GM10248 (cell line): ENCODE measurements at regions not wholly inside any gene's neighbourhood (a gene's known extent, or its start where the extent isn't known, plus 50 kb on each side); places are given as distances from the start of the nearest gene placed in this dataset.

Source experiments
- CTCF ChIA-PET: fragments of 300-600 bp; sonication (Branson Sonifier 250); formaldehyde crosslinking; extraction: SDS; loops from one replicate; lab custom pipeline; 2021; ENCODE audit warnings: antibody characterized with exemption; lab: Yijun Ruan, JAX
- POLR2A ChIA-PET: fragments of 350-650 bp; sonication (Branson Sonifier 250); formaldehyde crosslinking; extraction: SDS; loops from one replicate; lab custom pipeline; 2020; ENCODE audit warnings: antibody characterized with exemption; lab: Yijun Ruan, JAX
- DNase-seq: peaks from one replicate; pipeline ENCODE4 v3.0.0; 2012; ENCODE audit errors: extremely low spot score
- CTCF ChIP-seq: IDR thresholded peaks from 2 replicates; pipeline ENCODE4 v1.5.1; 2012; ENCODE audit warnings: mild to moderate bottlenecking, low read depth; ENCODE audit errors: extremely low read depth, missing control alignments, control extremely low read depth

DNA sequence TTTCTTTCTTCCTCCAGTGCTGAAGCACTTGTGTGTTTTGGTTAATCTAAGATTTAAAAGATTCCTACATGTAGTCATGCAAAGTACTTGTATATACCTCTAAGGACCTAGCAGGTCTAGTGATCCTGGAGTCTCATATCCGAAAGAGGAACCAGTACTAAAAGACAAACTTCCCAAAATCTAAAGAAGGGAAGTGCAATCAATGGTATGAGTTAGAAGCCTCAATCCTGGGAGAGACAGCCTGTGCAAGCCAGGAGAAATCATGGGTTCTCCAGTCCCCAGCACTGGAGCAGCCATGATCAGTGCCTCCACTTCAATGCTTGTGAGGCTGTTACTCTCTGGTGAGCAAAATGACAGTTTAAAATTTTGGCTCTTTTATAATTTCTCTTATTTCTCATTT, 277.4 kb downstream of the DAD1 start:
- no peak for DNase-seq
- ChIA-PET CTCF (interaction anchor here (1.6 to 3.0 kb wide), 2 partner anchors 8 to 510 kb away, joined by 4 to 29 read pairs; no protein-coding TSS in a partner anchor), POLR2A (no interaction called here)
- TF ChIP-seq CTCF, result no peak

DNA sequence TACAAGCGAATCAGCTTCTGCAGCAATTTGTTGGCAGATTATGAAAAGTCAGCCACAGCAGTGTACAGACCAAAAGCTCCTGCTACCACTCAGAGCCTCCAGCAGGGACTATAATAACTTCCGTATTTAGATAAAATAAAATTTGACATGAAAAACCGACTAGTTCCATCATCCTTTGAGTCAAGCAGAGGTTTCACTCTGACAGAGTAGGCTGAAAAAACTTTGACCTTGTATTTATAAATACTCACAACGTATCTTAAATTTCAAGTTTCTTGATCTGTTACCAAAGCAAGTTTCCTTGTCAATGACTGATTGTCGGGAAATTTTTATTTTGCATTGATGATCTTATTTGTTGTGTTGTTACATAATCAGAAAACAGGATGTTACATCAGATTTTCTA, 283.4 kb downstream of the DAD1 start:
- ChIA-PET CTCF (interaction anchor here (2.4 to 4.8 kb wide), 2 partner anchors 14 to 166 kb away, joined by 8 to 29 read pairs; no protein-coding TSS in a partner anchor), POLR2A (no interaction called here)
- no peak for DNase-seq
- no peak for TF ChIP-seq CTCF

GRCh38 chr14:22304326-22304725, 284.7 kb downstream of the DAD1 start:
- POLR2A ChIA-PET, result no interaction called here
- CTCF ChIA-PET, result interaction anchor here (0.6 to 4.8 kb wide), 11 partner anchors 9 to 383 kb away, joined by 3 to 29 read pairs (median 4); no protein-coding TSS in a partner anchor
- TF ChIP-seq CTCF, result no peak
- no peak for DNase-seq

GRCh38 chr14:22303589-22304195, 285.3 kb downstream of the DAD1 start:
- POLR2A ChIA-PET, result no interaction called here
- TF ChIP-seq CTCF, result peak; percentile 36
- CTCF ChIA-PET, result interaction anchor here (0.6 to 4.8 kb wide), 13 partner anchors 10 to 382 kb away, joined by 3 to 29 read pairs (median 4); no protein-coding TSS in a partner anchor
- no peak for DNase-seq

- ChIA-PET POLR2A (no interaction called here), CTCF (interaction anchor here (1.1 to 1.5 kb wide), 3 partner anchors 10 to 23 kb away, joined by 3 to 4 read pairs (median 3); no protein-coding TSS in a partner anchor)
- TF ChIP-seq CTCF, result no peak
- DNase-seq, result no peak
Measured at GRCh38 chr14:22300646-22301045, 288.4 kb downstream of the DAD1 start.

DNA sequence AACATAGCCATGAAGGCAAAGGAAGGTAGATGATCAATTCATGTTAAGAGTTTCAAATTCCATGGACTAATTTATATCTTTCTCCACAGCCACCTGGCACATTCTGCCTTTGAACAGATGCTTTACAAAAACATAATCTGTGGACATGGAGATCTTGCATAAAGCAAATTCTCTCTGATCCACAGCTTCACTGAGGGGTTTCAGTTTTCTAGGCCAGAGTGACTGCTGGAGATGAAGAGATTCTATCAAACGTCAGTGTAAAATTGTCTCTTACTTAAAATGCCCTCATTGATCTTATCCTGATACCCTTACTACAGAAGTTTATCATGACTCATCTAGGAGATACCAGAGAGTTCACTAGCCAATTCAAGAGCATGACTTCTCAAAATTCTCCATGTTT, 291.6 kb downstream of the DAD1 start:
- no peak for TF ChIP-seq CTCF
- ChIA-PET POLR2A (no interaction called here), CTCF (interaction anchor here (1.0 to 2.0 kb wide), 6 partner anchors 9 to 96 kb away, joined by 3 to 8 read pairs (median 4); no protein-coding TSS in a partner anchor)
- no peak for DNase-seq
